Liver (tissue), 8 donors: ENCODE measurements at regions not wholly inside any gene's neighbourhood (a gene's known extent, or its start where the extent isn't known, plus 50 kb on each side); places are given as distances from the start of the nearest gene placed in this dataset.

Experiments used
- DNase-seq: peaks from one replicate; pipeline ENCODE4 v3.0.0-alpha.2; 2017; ENCODE audit warnings: low spot score
- H3K27ac ChIP-seq, 2 donors: one replicate each; pipeline ENCODE4 v1.7.0; 2013; ENCODE audit warnings: inconsistent platforms in 2 of 2, low read length in 2 of 2, control low read depth in 1 of 2, low read depth in 1 of 2, mild to moderate bottlenecking in 1 of 2
- H3K27me3 ChIP-seq, 4 donors: one replicate each; pipeline versions ENCODE4 v1.6.1 to v1.7.0; 2013; ENCODE audit warnings: low read length in 3 of 4, inconsistent platforms in 1 of 4, mild to moderate bottlenecking in 1 of 4, moderate library complexity in 1 of 4; ENCODE audit not compliant: control insufficient read depth in 4 of 4, insufficient read depth in 4 of 4
- H3K36me3 ChIP-seq, 4 donors: one replicate each; pipeline versions ENCODE4 v1.6.1 to v1.7.0; 2013; ENCODE audit warnings: low read length in 3 of 4, mild to moderate bottlenecking in 3 of 4, low read depth in 1 of 4, moderate library complexity in 1 of 4; ENCODE audit not compliant: control insufficient read depth in 4 of 4, insufficient read depth in 3 of 4
- H3K4me1 ChIP-seq, 4 donors: one replicate each; pipeline versions ENCODE4 v1.6.1 to v1.7.0; 2013; ENCODE audit warnings: low read length in 3 of 4, mild to moderate bottlenecking in 3 of 4, moderate library complexity in 1 of 4; ENCODE audit not compliant: control insufficient read depth in 4 of 4, insufficient read depth in 4 of 4
- H3K4me3 ChIP-seq, 3 donors: one replicate each; pipeline versions ENCODE4 v1.6.1 to v1.7.0; 2013; ENCODE audit warnings: low read length in 3 of 3, control low read depth in 1 of 3, low read depth in 1 of 3, mild to moderate bottlenecking in 1 of 3
- H3K9ac ChIP-seq, 2 donors: one replicate each; pipeline ENCODE4 v1.7.0; 2013; ENCODE audit warnings: low read length in 2 of 2, mild to moderate bottlenecking in 2 of 2, moderate library complexity in 2 of 2, control low read depth in 1 of 2, low read depth in 1 of 2
- H3K9me3 ChIP-seq, 4 donors: one replicate each; pipeline versions ENCODE4 v1.6.1 to v1.7.0; 2013; ENCODE audit warnings: low read length in 3 of 4; ENCODE audit not compliant: control insufficient read depth in 4 of 4
- EGR1 ChIP-seq, 2 donors: IDR thresholded peaks; 2 replicates each; pipeline ENCODE4 v1.6.1; 2016 to 2018; ENCODE audit warnings: antibody characterized with exemption in 2 of 2, low read depth in 2 of 2
- FOXA1 ChIP-seq: IDR thresholded peaks from 2 replicates; pipeline ENCODE4 v1.6.1; 2016; ENCODE audit warnings: antibody characterized with exemption
- FOXA2 ChIP-seq: IDR thresholded peaks from 2 replicates; pipeline ENCODE4 v1.6.1; 2016; ENCODE audit warnings: antibody characterized with exemption
- GABPA ChIP-seq, 2 donors: IDR thresholded peaks in 1 of 2; conservative IDR thresholded peaks in 1 of 2; 2 replicates each; pipeline ENCODE4 v1.6.1; 2016; ENCODE audit warnings: antibody characterized with exemption in 2 of 2, mild to moderate bottlenecking in 1 of 2, moderate library complexity in 1 of 2
- HNF4A ChIP-seq, 2 donors: conservative IDR thresholded peaks; 2 replicates each; pipeline ENCODE4 v1.6.1; 2016; ENCODE audit warnings: antibody characterized with exemption in 2 of 2, mild to moderate bottlenecking in 2 of 2
- HNF4G ChIP-seq: IDR thresholded peaks from 2 replicates; pipeline ENCODE4 v1.6.1; 2016; ENCODE audit warnings: antibody characterized with exemption
- JUND ChIP-seq, 2 donors: IDR thresholded peaks; 2 replicates each; pipeline ENCODE4 v1.6.1; 2016; ENCODE audit warnings: antibody characterized with exemption in 2 of 2
- NR2F2 ChIP-seq: IDR thresholded peaks from 2 replicates; pipeline ENCODE4 v1.6.1; 2016; ENCODE audit warnings: antibody characterized with exemption
- RAD21 ChIP-seq, 2 donors: IDR thresholded peaks; 2 replicates each; pipeline ENCODE4 v1.6.1; 2016; ENCODE audit warnings: antibody characterized with exemption in 2 of 2, mild to moderate bottlenecking in 2 of 2
- RXRA ChIP-seq, 2 donors: IDR thresholded peaks; 2 replicates each; pipeline ENCODE4 v1.6.1; 2017 to 2018; ENCODE audit warnings: antibody characterized with exemption in 2 of 2, mild to moderate bottlenecking in 1 of 2
- SP1 ChIP-seq: IDR thresholded peaks from 2 replicates; pipeline ENCODE4 v1.6.1; 2018; ENCODE audit warnings: antibody characterized with exemption, mild to moderate bottlenecking
- TAF1 ChIP-seq: conservative IDR thresholded peaks from 2 replicates; pipeline ENCODE4 v1.6.1; 2016; ENCODE audit warnings: antibody characterized with exemption, mild to moderate bottlenecking
- YY1 ChIP-seq: IDR thresholded peaks from 2 replicates; pipeline ENCODE4 v1.6.1; 2016; ENCODE audit warnings: antibody characterized with exemption, mild to moderate bottlenecking
- WGBS: extraction: QIAGEN DNeasy Blood & Tissue Kit; methylation state at CpG from one replicate; pipeline ENCODE4 v1.1.7; 2013; 5-methylcytosine and 5-hydroxymethylcytosine counted together
- TF ChIP-seq, protein P1 (sequence below): IDR thresholded peaks from 2 replicates; pipeline ENCODE4 v1.6.1; 2016; ENCODE audit warnings: antibody characterized with exemption
- TF ChIP-seq, protein P2 (sequence below): IDR thresholded peaks from 2 replicates; pipeline ENCODE4 v1.6.1; 2016; ENCODE audit warnings: antibody characterized with exemption
- TF ChIP-seq, protein P3 (sequence below): fragments of 150-350 bp; IDR thresholded peaks from 2 replicates; pipeline ENCODE4 v1.5.1; 2017; ENCODE audit warnings: improper control_type of control experiment, low read depth, low read length; ENCODE audit not compliant: missing input control
- TF ChIP-seq, protein P4 (sequence below): IDR thresholded peaks from 2 replicates; pipeline ENCODE4 v1.6.1; 2016; ENCODE audit warnings: antibody characterized with exemption
- TF ChIP-seq, protein P5 (sequence below): IDR thresholded peaks from 2 replicates; pipeline ENCODE4 v1.6.1; 2016; ENCODE audit warnings: antibody characterized with exemption, mild to moderate bottlenecking
- donor health status: healthy.
- donor health status: healthy.
- donor health status: healthy.
- donor health status: healthy.
- donor health status: healthy.

- TF ChIP-seq TAF1, result no peak
- TF ChIP-seq FOXA1, result no peak
- no peak for TF ChIP-seq HNF4G
- no peak for TF ChIP-seq NR2F2
- TF ChIP-seq HNF4A (conservative IDR thresholded peaks at IDR 0.05), result no peak
- H3K27ac ChIP-seq, result no peak overlapping the region
- 50% methylated on average over 7 of the region's 7 CpGs for WGBS
- H3K27me3 ChIP-seq, result no peaks in the 10 kb centered on the region
- DNase-seq, result no peak
- no peaks in the 10 kb centered on the region for H3K36me3 ChIP-seq
- no peak overlapping the region for H3K9ac ChIP-seq
- no peaks in the 10 kb centered on the region for H3K9me3 ChIP-seq
- no peaks in the 10 kb centered on the region for H3K4me1 ChIP-seq
- no peak overlapping the region for H3K4me3 ChIP-seq
These were observed 419.1 kb upstream of the LCORL start for GRCh38 chr4:18440527-18441202.

DNA sequence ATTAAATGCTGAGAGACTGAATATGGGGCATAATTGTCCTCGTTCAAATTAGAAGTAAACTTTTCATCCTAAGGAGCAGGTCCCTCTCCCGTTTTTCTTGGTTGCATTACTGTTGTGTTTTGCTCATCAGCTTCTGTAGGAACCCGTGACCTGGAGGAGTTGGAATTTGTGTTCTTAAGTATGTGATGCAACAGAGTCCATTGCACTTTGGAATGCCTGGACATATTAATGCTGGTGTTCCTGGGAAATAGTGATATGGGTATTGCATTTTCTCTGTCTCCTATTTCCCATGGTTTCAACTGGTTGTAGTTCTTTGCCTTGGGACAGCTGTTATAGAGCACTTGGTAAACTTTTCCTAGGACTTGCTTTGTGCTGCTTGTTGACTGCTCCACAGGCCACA is 417.8 kb upstream of the LCORL start:
- no peak overlapping the region for H3K27ac ChIP-seq
- no peak for DNase-seq
- TF ChIP-seq YY1 (no peak), HNF4G (no peak), SP1 (no peak)
- TF ChIP-seq, protein P1, sequence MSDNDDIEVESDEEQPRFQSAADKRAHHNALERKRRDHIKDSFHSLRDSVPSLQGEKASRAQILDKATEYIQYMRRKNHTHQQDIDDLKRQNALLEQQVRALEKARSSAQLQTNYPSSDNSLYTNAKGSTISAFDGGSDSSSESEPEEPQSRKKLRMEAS, result no peak
- TF ChIP-seq, protein P2, sequence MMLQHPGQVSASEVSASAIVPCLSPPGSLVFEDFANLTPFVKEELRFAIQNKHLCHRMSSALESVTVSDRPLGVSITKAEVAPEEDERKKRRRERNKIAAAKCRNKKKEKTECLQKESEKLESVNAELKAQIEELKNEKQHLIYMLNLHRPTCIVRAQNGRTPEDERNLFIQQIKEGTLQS, result no peak
- no peak overlapping the region for H3K9ac ChIP-seq
- H3K9me3 ChIP-seq, result no peaks in the 10 kb centered on the region
- H3K4me3 ChIP-seq, result no peak overlapping the region
- no peaks in the 10 kb centered on the region for H3K4me1 ChIP-seq
- no peaks in the 10 kb centered on the region for H3K27me3 ChIP-seq
- H3K36me3 ChIP-seq, result no peaks in the 10 kb centered on the region
- WGBS, result 69% methylated on average over 3 of the region's 3 CpGs

DNA sequence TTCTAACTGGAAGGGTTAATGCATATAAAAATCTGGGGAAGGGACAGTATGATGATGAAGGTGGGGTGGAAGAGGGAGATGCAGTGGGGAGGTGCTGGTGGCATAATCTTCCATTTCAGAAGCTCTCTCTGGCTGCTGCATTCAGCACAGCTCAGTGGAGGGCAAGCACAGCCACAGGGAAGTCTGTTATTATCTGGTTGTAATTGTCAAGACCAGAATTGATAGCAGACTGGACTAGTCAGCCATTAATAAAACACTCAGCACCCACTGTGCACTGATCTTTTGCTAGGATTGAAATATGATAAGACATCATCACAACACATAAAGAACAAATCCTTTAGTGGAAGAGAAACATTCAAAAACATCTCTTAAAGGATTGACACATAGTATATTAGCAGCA is 414.2 kb upstream of the LCORL start:
- TF ChIP-seq, protein P3, sequence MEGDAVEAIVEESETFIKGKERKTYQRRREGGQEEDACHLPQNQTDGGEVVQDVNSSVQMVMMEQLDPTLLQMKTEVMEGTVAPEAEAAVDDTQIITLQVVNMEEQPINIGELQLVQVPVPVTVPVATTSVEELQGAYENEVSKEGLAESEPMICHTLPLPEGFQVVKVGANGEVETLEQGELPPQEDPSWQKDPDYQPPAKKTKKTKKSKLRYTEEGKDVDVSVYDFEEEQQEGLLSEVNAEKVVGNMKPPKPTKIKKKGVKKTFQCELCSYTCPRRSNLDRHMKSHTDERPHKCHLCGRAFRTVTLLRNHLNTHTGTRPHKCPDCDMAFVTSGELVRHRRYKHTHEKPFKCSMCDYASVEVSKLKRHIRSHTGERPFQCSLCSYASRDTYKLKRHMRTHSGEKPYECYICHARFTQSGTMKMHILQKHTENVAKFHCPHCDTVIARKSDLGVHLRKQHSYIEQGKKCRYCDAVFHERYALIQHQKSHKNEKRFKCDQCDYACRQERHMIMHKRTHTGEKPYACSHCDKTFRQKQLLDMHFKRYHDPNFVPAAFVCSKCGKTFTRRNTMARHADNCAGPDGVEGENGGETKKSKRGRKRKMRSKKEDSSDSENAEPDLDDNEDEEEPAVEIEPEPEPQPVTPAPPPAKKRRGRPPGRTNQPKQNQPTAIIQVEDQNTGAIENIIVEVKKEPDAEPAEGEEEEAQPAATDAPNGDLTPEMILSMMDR, result no peak
- TF ChIP-seq HNF4G, result no peak
- TF ChIP-seq, protein P4, sequence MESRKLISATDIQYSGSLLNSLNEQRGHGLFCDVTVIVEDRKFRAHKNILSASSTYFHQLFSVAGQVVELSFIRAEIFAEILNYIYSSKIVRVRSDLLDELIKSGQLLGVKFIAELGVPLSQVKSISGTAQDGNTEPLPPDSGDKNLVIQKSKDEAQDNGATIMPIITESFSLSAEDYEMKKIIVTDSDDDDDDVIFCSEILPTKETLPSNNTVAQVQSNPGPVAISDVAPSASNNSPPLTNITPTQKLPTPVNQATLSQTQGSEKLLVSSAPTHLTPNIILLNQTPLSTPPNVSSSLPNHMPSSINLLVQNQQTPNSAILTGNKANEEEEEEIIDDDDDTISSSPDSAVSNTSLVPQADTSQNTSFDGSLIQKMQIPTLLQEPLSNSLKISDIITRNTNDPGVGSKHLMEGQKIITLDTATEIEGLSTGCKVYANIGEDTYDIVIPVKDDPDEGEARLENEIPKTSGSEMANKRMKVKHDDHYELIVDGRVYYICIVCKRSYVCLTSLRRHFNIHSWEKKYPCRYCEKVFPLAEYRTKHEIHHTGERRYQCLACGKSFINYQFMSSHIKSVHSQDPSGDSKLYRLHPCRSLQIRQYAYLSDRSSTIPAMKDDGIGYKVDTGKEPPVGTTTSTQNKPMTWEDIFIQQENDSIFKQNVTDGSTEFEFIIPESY, result no peak
- TF ChIP-seq GABPA (IDR thresholded peaks at IDR 0.05 in 1 of 2, conservative IDR thresholded peaks at IDR 0.05 in 1 of 2), result no peak
- no peak for TF ChIP-seq EGR1 (IDR thresholded peaks at IDR 0.05; ENCODE audit: low read depth in 2 of 2)
- TF ChIP-seq NR2F2, result no peak
- TF ChIP-seq, protein P5, sequence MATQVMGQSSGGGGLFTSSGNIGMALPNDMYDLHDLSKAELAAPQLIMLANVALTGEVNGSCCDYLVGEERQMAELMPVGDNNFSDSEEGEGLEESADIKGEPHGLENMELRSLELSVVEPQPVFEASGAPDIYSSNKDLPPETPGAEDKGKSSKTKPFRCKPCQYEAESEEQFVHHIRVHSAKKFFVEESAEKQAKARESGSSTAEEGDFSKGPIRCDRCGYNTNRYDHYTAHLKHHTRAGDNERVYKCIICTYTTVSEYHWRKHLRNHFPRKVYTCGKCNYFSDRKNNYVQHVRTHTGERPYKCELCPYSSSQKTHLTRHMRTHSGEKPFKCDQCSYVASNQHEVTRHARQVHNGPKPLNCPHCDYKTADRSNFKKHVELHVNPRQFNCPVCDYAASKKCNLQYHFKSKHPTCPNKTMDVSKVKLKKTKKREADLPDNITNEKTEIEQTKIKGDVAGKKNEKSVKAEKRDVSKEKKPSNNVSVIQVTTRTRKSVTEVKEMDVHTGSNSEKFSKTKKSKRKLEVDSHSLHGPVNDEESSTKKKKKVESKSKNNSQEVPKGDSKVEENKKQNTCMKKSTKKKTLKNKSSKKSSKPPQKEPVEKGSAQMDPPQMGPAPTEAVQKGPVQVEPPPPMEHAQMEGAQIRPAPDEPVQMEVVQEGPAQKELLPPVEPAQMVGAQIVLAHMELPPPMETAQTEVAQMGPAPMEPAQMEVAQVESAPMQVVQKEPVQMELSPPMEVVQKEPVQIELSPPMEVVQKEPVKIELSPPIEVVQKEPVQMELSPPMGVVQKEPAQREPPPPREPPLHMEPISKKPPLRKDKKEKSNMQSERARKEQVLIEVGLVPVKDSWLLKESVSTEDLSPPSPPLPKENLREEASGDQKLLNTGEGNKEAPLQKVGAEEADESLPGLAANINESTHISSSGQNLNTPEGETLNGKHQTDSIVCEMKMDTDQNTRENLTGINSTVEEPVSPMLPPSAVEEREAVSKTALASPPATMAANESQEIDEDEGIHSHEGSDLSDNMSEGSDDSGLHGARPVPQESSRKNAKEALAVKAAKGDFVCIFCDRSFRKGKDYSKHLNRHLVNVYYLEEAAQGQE, result no peak
- no peak for TF ChIP-seq JUND (IDR thresholded peaks at IDR 0.05)
- no peak for TF ChIP-seq FOXA2
- TF ChIP-seq YY1, result no peak
- TF ChIP-seq, protein P1, result no peak
- TF ChIP-seq RXRA (IDR thresholded peaks at IDR 0.05), result no peak
- no peak for TF ChIP-seq RAD21 (IDR thresholded peaks at IDR 0.05)
- TF ChIP-seq HNF4A (conservative IDR thresholded peaks at IDR 0.05), result no peak
- Histone ChIP-seq H3K4me3 (no peak overlapping the region), H3K9ac (no peak overlapping the region), H3K27me3 (no peaks in the 10 kb centered on the region), H3K27ac (no peak overlapping the region), H3K4me1 (no peaks in the 10 kb centered on the region), H3K36me3 (no peaks in the 10 kb centered on the region), H3K9me3 (no peaks in the 10 kb centered on the region)
- no peak for DNase-seq
